ENCODE measurements at regions not wholly inside any gene's neighbourhood (a gene's known extent, or its start where the extent isn't known, plus 50 kb on each side); places are given as distances from the start of the nearest gene placed in this dataset.
A peak's percentile ranks its signal among the peaks of the same experiment; 100 is the strongest.
"Not testable (repeated sequence)": the region's sequence is repeated elsewhere in the genome, so short reads cannot be mapped to it uniquely, and the experiment has no call there.

DNA sequence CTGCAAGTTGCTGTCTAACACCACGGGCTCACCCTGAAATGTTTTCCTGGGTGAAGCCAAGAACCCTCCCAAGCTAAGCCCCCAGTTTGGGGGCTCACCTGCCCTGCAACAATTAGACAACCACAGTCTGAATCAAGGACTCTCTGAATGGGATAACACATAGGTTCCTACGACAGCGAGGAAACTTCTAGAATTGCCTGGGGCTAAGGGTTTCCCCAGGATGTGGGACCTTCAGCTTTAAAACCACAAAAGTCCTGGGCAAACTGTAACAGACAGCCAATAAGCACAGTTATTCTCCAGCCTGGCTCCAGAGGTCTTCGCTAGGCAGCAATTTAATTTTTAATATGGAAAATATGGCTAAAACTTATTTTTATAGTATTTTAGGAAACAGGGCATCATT is 162.6 kb downstream of the PRKX start:
- no peak for FAIRE-seq

DNA sequence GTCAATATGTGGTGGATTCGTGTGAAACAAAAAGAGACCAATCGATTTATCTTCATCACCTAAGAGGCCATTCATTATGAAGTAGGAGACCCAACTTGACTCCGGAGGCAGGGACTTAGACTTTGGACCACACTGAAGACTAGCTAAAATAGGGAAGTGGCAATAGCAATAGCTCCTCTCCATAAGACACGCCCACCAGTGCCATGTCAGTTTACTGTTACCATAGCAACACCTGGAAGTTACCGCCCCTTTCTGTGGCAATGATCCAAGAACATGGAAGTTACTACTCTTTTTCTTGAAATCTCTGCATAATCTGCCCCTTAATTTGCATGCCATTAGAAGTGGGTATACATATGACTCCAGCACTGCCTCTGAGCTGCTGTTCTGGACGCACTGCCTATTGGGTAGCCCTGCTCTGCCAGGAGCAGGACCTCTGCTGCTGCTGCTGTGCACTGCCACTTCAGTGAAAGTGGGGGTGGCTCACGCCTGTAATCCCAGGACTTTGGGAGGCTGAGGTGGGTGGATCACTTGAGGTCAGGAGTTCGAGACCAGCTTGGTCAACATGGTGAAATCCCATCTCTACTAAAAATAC is 163.2 kb downstream of the PRKX start:
- no peak for FAIRE-seq

DNA sequence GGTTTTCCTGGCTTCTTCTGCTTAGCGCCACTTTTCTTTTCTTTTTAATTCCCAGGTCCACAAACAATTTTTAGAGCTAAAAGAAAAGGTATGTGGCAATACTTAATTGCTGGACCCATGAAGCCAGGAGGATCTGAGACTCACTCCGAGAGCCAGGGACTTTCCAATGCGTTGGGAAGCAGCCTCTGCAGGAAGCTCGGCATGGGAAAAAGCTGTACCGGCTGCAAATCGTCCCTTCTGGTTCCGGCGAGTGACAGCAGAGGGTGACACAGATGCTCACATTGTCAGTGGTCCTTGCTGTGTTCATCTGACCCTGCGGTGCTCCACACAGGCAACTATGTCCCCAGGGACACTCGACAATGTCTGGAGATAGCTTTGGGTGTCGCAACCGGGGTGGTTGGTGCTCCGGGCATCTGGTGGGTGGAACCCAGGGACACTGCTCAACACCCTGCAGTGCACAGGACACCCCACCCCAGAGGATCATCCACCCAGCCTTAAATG is 164.0 kb downstream of the PRKX start:
- FAIRE-seq: no peak

DNA sequence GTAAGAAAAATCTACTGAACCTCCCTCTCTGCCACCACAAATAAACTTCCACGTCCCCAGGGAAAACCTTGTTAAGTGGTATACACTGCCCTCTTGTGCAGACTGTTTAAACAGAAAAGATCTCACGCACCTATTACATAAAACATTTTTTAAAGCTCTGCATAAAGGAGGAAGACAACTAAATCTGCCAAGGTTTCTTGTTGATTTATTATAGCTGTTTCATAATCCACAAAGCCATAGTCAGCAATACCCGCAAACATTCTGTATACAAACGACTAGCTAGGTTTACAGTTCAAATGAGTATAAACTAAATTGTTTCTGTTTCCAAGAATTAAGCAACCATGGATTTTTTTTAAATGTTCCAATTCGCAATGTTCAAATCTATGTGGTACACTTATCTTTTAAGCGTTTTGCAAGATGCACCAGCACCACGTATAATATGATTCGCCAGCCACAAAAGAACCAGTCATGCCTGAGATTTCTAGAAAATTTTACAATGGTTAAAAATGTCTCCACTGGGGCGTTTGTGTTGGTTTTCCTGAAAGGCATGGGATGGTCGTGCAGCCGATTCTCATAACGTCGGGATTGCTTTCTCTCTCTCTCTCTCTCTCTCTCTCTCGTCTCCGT is 164.6 kb downstream of the PRKX start:
- peak; percentile 54 for FAIRE-seq

DNA sequence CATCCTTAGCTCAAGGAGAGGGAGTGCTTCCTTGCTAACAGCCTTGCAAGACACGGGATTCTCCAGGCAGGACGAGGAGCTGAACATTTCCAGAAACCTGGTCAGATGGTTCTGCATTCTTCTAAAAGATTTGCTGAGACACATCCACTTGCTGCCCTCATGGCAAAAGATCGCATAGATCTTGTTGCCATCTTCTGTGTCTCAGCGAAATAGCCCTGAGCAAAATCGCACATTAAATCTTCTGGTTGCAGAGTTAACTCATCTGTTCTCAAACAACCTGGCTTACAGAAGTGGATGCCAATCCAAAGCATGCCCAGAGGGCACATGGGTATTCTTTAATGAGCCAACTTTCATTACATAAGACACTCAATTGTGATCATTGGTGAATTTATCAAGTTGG is 167.5 kb downstream of the PRKX start:
- FAIRE-seq: no peak

DNA sequence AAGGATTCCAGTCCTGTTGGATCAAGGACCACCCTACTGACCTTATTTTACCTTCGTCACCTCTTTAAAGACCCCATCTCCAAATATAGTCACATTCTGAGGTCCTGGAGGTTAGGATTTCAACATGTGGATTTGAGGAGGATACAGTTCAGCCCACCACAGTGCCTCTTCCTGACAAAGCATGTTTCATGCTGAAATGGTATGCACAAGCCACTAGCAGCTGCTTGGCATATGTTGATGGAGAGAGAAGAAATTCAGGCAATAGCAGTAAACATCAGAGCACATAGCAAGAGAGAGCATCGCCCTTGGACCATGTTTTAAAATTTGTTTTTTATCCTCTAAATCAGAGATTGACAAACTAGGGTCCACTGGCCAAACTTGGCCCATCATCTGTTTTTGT is 172.1 kb downstream of the PRKX start:
- no peak for FAIRE-seq

DNA sequence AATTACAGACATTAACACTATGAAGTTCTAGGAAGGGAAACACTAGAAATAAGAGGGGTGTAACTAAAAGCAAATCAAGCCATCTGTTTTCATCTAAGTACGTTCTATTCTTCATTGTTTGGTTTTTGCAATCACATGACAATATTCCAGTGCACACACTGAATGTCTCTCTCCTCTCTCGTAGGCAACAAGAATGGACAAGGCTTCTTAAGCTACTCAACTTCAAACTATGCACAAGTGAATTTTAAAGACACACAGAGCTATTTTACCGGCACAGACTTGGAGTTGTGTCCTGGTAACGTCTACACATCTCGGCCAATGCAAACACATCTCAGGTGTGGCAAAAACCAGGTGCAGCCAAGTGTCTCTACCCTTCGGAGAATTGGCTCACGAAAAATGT is 173.3 kb downstream of the PRKX start:
- FAIRE-seq: no peak

DNA sequence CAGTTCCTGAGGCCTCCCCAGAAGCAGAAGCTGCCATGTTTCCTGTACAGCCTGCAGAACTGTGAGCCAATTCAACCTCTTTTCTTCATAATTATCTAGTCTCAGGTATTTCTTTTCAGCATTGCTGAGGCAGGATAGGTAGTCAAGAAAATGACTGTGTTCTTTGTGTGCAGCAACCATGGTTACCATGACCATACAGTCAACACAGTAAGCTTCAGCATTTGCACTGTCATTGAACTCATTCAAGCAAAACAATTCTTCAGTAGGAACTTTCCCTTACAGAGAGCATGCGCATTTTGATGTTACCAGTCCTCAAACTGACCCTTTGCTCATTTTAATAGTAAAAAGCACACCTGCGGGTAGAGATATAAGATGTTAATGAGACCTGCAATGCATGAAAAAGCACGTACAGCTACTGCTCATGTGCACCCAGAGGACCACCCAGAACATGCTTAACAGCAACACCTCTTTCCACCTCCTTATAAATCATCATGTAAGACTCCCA is 180.8 kb downstream of the PRKX start:
- no peak for FAIRE-seq

DNA sequence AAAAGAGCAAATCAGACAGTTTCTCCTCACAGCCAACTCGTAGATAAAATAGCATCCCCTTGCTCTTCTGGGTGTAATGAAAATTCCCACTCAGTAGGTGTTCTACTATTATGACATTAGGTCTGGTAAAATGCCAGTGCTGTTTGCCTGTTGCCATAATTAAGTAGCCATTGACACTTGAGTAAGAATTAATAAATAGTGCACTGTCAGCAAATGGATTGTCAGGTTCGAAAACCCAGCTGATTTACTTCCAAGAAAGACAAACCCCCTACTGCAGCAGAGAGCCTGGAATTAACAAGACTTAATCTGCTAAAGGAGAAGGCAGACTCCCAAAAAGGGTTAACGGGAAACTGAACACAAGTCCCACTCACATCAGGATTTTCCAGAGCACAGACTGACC is 182.0 kb downstream of the PRKX start:
- FAIRE-seq: not testable (repeated sequence)

DNA sequence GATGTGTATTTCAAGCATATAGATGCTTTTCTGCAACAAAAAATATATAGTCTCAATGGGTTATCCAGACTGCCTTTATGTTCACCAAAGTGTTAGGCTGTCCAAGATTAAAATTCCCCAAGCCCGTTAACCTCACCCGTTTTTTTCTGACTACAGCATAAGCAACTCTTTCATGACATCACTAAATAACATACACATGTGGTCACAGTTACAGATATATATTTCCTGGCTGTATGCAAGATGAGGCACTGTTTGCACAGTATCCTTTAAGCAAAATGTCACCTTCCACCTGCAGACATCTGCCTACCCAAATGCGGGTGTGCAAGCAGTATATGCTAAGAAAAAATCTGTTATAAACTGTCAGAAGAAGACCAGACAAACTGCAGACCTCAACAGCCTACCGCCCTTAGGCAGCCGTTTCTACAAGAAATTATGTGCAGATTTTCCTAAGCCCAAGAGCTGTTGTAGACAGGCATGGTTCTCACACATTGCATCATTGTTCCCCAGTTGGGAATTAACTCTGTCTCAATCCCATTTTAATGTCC is 183.1 kb upstream of the MXRA5 start:
- FAIRE-seq: no peak

DNA sequence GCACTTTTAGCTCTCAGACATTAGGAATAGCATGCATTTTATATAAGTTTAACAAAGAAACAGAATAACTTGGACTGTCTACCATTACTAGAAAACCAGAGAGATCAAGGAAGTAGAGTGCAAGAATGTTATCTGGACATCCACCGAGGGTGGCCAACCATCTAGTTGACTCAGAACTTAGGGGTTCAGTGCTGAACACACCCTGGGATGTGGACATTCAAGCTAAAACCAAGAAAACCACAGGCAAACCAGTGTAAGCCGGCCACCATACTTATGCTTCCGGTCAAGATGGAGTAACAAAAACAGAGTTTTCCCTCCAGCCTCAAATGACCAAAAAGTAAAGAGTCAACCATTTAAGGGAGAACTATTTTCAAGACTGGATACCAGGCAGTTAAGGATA is 181.4 kb upstream of the MXRA5 start:
- no peak for FAIRE-seq

DNA sequence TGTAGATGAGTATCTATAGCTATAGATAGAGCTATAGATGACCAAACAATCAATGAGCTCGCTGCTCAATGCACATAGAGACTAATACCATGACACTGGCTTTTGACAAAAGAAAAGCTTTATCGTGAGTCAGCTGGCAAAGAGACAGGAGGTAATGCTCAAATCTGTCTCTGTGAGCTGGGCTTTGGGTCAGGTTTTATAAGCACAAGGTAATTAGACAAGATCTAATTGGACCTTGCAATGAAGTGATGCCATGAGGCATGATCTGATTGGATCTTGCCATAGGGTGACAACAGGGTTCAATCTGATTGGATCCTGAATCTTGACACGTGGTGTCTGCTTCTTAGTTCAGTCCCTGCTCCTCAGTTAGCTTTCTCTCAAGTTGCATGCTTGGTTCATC is 180.7 kb upstream of the MXRA5 start:
- no peak for FAIRE-seq

DNA sequence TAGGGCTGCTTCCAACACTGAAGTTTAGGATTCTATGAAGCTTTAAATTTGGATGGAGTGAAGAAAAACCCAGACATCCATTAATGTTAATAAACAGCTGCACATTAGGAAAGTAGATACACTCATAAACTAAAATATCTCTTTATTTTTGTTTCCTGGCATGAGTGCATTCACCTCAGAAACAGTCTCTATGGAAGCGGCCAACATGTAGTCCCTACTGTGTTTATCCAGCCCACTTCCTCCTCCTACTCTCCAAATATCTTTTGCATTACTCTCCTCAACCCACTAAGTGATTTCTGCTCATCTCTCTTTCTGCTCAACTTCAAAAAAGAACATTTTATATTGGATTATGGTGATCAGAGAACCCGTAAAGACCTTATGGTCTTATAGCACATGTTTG is 180.3 kb upstream of the MXRA5 start:
- FAIRE-seq: no peak

DNA sequence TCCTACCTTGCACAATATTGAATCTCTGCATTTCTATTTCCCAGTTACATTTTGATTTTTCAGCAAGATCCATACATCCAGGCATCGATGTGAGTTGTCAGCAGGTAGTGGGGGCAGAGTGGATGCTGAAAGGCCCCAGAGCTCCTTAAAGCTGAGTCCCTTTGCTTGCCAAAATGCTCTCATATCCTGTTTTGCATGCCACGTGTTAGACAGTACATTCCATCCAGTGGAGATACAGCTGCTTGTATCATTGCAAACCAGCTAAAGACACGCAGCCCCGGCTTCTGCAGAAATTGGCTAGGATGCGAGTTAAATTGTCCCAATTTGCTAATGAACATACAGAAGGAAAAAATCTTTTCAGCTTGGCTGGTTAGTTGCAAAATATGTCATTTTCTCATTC is 179.6 kb upstream of the MXRA5 start:
- FAIRE-seq: no peak

DNA sequence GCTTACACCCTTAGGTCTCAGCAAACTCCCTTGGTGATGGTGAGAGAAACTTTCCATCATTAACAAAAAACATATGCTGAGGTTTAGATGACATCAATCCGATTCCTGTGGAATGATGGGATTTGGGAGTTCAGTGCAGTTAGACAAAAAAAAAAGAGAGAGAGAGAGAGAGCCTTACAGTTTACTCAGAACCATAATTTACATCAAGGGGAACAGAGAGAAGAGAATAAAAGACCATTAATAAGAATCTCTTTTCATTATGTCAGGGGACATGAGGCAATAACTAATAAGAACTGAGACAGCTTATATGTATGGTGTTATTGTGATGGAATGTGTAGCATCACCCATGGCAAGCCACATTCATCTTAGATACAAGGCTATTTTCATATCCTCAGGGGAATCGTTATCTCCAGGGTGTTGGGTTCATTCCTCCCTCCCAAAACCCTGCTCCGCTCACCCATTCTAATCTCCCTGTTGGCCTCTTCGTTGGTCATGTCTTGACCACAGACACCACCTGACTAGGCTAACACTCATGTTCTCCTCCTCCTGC is 175.7 kb upstream of the MXRA5 start:
- FAIRE-seq: no peak

DNA sequence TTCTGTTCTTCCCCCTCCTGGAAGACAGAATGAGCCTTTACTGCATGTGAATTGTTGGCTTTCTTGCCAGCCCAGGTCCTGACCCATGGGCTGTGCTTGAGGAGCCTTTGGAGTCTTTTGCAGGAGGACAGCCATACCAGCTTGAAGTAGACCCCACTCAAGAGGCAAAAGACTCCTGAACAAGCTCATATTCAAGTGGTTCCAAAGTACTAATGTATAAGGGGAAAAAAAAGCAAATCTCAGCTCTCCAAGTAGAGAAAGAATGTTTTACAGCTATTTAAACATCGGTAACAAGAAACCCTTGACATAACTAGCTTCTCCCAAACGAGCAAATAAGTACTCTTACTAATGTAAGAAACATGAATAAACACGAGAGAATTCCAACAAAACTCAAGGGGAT is 174.9 kb upstream of the MXRA5 start:
- no peak for FAIRE-seq

DNA sequence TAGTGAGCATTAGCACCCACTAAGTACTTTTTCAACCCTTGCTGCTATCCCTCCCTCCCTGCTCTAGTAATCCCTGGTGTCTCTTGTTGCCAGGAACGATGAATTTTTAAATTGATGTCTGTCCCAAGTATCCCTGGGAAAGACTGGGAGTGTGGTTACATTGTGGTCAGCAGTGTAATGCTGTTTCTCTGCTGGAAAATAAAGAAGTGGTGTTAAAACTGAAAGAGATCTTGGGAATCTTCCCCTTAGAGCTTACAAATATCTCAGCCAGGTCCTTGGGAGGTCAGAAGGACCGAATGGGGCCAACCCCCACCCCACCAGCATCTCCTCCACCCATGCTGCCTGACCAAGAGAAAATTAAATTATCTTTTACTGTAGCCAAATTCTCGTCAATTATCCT is 174.5 kb upstream of the MXRA5 start:
- no peak for FAIRE-seq

DNA sequence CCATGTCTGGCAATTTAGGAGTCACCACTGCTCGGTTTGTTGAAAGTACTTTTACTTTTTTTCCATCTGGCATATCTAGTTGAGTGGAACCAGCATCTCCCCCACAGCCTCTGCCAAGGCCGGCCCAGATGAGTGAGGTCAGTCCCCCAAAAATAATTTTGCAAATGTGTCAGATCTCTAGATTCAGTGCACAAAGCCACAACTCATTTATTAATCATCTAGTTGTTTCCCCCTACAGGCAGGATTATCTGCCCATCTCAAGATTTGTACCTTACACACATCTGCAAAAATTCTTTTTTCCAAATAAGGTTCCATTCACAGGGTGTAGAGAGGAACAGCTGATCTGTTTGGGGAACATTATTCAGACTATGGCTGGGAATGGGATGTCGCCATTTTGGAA is 174.0 kb upstream of the MXRA5 start:
- no peak for FAIRE-seq

DNA sequence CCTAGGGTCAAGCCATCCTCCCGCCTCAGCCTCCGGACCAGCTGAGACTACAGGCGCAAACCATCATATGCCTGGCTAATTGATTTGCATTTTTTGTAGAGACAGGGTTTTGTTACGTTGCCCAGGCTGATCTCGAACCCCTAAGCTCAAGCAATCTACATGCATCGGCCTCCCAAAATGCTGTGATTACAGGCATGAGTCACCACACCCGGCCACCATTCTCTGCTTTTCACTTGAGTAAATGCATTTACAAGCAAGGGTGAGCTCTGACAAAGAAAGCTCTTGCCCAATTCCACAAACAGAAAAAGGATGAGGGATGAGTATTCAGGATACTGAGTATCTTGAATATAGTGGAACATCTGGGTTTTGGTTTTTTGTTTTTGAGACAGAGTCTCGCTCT is 172.9 kb upstream of the MXRA5 start:
- FAIRE-seq: not testable (repeated sequence)

DNA sequence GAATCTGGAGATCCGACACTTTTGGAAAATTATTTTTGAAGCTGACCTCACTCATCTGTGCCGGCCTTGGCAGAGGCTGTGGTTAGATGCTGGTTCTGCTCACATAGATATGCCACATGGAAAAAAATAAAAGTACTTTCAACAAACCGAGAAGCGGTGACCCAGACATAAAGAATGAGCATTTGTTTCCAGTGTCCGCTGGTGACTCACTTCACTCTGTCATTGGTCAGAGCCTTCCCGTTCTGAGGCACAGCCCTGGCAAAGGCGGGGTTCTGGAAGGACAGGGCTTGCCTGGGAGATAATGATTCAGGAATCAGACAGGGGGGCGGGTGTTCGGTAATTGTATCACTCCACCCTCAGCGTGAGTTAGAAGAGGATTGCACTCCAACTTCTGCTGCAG is 172.4 kb upstream of the MXRA5 start:
- no peak for FAIRE-seq

DNA sequence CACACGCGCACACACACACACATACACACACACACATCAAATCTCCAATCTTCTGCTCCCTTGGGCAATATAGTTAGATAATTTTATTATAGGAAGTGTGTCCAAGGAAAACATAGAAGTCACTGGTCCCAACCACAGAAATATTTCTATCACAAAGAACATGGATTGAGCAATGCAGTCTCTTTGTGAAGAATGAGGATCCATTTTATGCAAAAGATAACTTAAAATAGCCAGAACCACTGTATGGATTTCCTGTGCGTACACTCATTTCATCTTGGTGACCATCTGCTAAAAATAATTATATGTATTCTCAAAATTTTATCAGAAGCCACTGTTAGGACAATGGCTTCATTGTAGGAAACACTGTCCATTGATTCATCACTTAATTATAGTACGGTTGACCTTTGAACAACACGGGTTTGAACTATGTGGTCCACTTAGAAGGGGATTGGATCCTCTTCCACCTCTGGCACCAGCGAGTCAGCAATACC is 169.6 kb upstream of the MXRA5 start:
- FAIRE-seq: no peak

DNA sequence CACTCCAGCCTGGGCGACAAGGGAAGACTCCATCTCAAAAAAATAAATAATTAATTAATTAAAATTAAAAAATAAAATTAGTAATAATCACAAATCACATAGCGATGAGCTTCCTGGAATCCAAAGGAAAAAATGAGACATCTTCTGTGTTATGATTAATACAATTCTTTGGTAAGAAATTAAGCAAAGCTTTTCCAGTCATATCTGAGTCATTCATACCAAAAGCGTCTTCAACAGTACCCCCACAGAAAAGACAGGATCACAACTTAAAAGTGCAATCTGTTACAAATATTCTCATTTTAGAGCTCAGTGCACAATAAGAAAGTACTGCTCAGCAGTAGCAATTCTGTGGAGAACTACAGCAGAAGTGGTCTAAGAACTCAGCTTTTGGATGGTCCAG is 168.5 kb upstream of the MXRA5 start:
- FAIRE-seq: no peak

DNA sequence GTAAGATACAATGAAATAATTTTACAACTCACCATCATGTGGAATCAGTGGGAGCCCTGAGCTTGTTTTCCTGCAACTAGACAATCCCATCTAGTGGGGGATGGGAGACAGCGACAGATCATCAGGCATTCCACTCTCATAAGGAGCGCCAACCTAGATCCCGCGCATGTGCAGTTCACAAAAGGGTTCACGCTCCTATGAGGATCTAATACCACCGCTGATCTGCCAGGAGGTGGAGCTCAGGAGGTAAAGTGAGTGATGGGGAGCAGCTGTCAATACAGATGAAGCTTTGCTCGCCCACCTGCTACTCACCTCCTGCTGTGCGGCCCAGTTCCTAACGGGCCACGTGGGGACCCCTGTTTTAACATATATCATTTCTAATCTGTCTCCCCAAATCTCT is 165.7 kb upstream of the MXRA5 start:
- not testable (repeated sequence) for FAIRE-seq

DNA sequence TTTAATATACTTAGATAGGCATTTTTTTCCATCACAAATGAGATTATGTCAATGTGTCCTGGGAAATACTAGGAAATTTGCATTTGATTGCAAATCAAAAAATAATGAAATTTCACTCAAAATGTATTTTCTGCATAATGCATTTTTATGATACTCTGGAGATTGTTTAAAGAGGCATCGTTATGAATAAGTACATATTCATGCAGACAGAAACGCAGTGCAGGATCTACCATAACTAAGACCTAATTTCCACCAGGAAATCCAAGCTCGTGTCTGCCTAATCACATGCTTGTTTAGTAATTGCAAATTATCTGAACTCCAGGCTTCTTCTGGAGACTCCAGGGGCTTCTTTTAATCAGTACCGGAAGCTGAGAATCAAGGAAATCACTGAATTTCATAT is 163.5 kb upstream of the MXRA5 start:
- FAIRE-seq: no peak
